Right cardiac atrium (tissue), 5 donors: ENCODE measurements at regions not wholly inside any gene's neighbourhood (a gene's known extent, or its start where the extent isn't known, plus 50 kb on each side); places are given as distances from the start of the nearest gene placed in this dataset.
"Not testable (repeated sequence)": the region's sequence is repeated elsewhere in the genome, so short reads cannot be mapped to it uniquely, and the experiment has no call there.

Experiments used
- ATAC-seq, 2 donors: fragments of 200-7000 bp; cut with Tn5 transposase; one replicate each; pipeline versions ENCODE4 v1.8.0 to v1.9.1; 2020; ENCODE audit warnings: moderate library complexity in 2 of 2, mild to moderate bottlenecking in 1 of 2
- DNase-seq, 3 donors: peaks; one replicate each; pipeline ENCODE4 v3.0.0-alpha.2; 2020
- H3K27ac ChIP-seq: one replicate; pipeline ENCODE4 v1.5.1; 2013; ENCODE audit warnings: mild to moderate bottlenecking, low read length, control low read depth, moderate library complexity
- H3K27me3 ChIP-seq: one replicate; pipeline ENCODE4 v1.6.1; 2013; ENCODE audit not compliant: control insufficient read depth, insufficient read depth
- H3K4me1 ChIP-seq: one replicate; pipeline ENCODE4 v1.6.1; 2013; ENCODE audit warnings: low read length; ENCODE audit not compliant: control insufficient read depth, insufficient read depth
- H3K4me3 ChIP-seq: one replicate; pipeline ENCODE4 v1.5.1; 2013; ENCODE audit warnings: low read length, control low read depth
- H3K9me3 ChIP-seq: one replicate; pipeline ENCODE4 v1.6.1; 2013; ENCODE audit warnings: low read length; ENCODE audit not compliant: control insufficient read depth
- WGBS: extraction: QIAGEN DNeasy Blood & Tissue Kit; methylation state at CpG from one replicate; pipeline ENCODE4 v1.1.7; 2013; 5-methylcytosine and 5-hydroxymethylcytosine counted together
- intact Hi-C, 4 donors: fragments of 100-400 bp; cut with DNase I; formaldehyde crosslinking; loops; one replicate each; pipeline versions ENCODE4 v1.11.0 to v1.14.0; 2022 to 2023
- donor health status: healthy with polysubstance abuse.
- donor health status: DM: no; HTN: yes; CAD: no.
- donor health status: DM: no; HTN: no; CAD: no.
- donor health status: DM: no; HTN: yes; CAD: no; lungs with severe emphysema.
- donor health status: DM: yes; HTN: yes; CAD: no.

- 32% methylated on average over 2 of the region's 2 CpGs for WGBS
- H3K27me3 ChIP-seq = no peaks in the 10 kb centered on the region
- intact Hi-C loops = no loop called here
- no peak overlapping the region for H3K4me3 ChIP-seq
- H3K4me1 ChIP-seq = no peaks in the 10 kb centered on the region
- no peak for DNase-seq
- no peak for ATAC-seq
- H3K27ac ChIP-seq = no peak overlapping the region
- H3K9me3 ChIP-seq = no peaks in the 10 kb centered on the region
Measured at GRCh38 chr1:177423090-177423489, 252.3 kb downstream of the BRINP2 start.

DNA sequence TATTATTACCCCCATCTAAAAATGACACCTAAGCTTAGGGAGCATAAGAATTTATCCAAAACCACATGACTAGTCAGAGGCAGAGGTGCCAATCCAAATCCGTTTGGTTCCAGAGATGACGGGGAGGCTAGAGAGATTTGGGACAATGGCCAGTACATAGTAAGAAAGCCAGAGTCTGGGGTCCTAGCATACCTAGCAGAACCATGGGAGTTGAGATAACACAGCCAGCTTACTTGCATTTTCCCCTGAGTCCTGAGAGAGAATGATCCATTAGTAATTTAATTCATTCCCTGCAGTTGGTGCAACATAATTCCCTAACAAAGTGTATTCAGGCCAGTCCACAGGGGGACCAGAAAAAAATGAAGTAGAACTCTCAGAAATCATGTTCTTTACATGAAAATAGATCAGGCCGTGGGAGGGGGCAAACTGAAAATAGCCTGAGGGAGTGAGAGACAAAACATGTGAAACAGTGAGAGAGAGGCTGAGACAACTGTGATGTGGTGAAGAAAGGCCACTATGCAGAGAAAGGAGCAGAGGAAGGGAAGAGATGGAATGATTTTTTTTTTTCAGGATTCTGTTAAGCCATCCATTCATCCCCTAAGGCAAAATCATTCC, 243.3 kb downstream of the BRINP2 start:
- Histone ChIP-seq H3K9me3 (no peaks in the 10 kb centered on the region), H3K4me1 (no peaks in the 10 kb centered on the region), H3K4me3 (no peak overlapping the region), H3K27ac (no peak overlapping the region), H3K27me3 (no peaks in the 10 kb centered on the region)
- DNase-seq (no peak), ATAC-seq (no peak)
- WGBS = 40% methylated on average over 3 of the region's 3 CpGs
- intact Hi-C loops = loop anchor here in 1 of 4 donors (2.0 kb wide), 1 partner anchor 17 kb away; no protein-coding TSS in a partner anchor

GRCh38 chr1:177411381-177411780, 240.6 kb downstream of the BRINP2 start:
- Histone ChIP-seq H3K27ac (no peak overlapping the region), H3K4me3 (no peak overlapping the region), H3K4me1 (no peaks in the 10 kb centered on the region), H3K27me3 (no peaks in the 10 kb centered on the region), H3K9me3 (no peaks in the 10 kb centered on the region)
- WGBS = 54% methylated on average over 3 of the region's 3 CpGs
- DNase-seq (no peak), ATAC-seq (no peak)
- intact Hi-C loops = no loop called here

- Histone ChIP-seq H3K4me1 (no peaks in the 10 kb centered on the region), H3K27ac (no peak overlapping the region), H3K4me3 (no peak overlapping the region), H3K9me3 (no peaks in the 10 kb centered on the region), H3K27me3 (no peaks in the 10 kb centered on the region)
- 58% methylated on average over 5 of the region's 5 CpGs for WGBS
- ATAC-seq = no peak
- DNase-seq = no peak
- intact Hi-C loops = no loop called here
Measured at GRCh38 chr1:177410179-177410766, 239.5 kb downstream of the BRINP2 start.

DNA sequence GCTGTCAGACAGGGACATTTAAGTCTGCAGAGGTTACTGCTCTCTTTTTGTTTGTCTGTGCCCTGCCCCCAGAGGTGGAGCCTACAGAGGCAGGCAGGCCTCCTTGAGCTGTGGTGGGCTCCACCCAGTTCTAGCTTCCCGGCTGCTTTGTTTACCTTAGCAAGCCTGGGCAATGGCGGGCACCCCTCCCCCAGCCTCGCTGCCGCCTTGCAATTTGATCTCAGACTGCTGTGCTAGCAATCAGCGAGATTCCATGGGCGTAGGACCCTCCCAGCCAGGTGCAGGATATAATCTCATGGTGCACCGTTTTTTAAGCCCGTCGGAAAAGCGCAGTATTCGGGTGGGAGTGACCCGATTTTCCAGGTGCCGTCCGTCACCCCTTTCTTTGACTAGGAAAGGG, 235.6 kb downstream of the BRINP2 start:
- ATAC-seq, DNase-seq, H3K9me3 ChIP-seq, H3K27ac ChIP-seq, H3K27me3 ChIP-seq, intact Hi-C loops, H3K4me1 ChIP-seq, H3K4me3 ChIP-seq: not testable (repeated sequence)
- WGBS = 81% methylated on average over 14 of the region's 14 CpGs

- Histone ChIP-seq H3K27me3 (no peaks in the 10 kb centered on the region), H3K9me3 (peaks cover 2% of the 10 kb centered on the region), H3K27ac (no peak overlapping the region), H3K4me3 (no peak overlapping the region), H3K4me1 (no peaks in the 10 kb centered on the region)
- DNase-seq (no peak), ATAC-seq (no peak)
- WGBS = 81% methylated on average over 3 of the region's 3 CpGs
- intact Hi-C loops = no loop called here
Measured at GRCh38 chr1:177392336-177392735, 221.6 kb downstream of the BRINP2 start.

- Histone ChIP-seq H3K9me3 (peaks cover 2% of the 10 kb centered on the region), H3K27ac (no peak overlapping the region), H3K4me1 (no peaks in the 10 kb centered on the region), H3K27me3 (no peaks in the 10 kb centered on the region), H3K4me3 (no peak overlapping the region)
- WGBS = 74% methylated on average over 5 of the region's 5 CpGs
- no peak for DNase-seq
- intact Hi-C loops = no loop called here
- ATAC-seq = no peak
Measured at GRCh38 chr1:177385760-177386698, 215.3 kb downstream of the BRINP2 start.

GRCh38 chr1:177384461-177384860, 213.7 kb downstream of the BRINP2 start:
- Histone ChIP-seq H3K9me3 (no peaks in the 10 kb centered on the region), H3K4me3 (no peak overlapping the region), H3K27ac (no peak overlapping the region), H3K27me3 (no peaks in the 10 kb centered on the region), H3K4me1 (no peaks in the 10 kb centered on the region)
- WGBS = 66% methylated on average over 3 of the region's 3 CpGs
- ATAC-seq = no peak
- intact Hi-C loops = no loop called here
- DNase-seq = no peak

GRCh38 chr1:177383715-177384114, 213.0 kb downstream of the BRINP2 start:
- Histone ChIP-seq H3K27me3 (no peaks in the 10 kb centered on the region), H3K4me3 (no peak overlapping the region), H3K4me1 (no peaks in the 10 kb centered on the region), H3K9me3 (no peaks in the 10 kb centered on the region), H3K27ac (no peak overlapping the region)
- no peak for DNase-seq
- 78% methylated on average over 1 of the region's 1 CpG for WGBS
- intact Hi-C loops = no loop called here
- ATAC-seq = no peak

DNA sequence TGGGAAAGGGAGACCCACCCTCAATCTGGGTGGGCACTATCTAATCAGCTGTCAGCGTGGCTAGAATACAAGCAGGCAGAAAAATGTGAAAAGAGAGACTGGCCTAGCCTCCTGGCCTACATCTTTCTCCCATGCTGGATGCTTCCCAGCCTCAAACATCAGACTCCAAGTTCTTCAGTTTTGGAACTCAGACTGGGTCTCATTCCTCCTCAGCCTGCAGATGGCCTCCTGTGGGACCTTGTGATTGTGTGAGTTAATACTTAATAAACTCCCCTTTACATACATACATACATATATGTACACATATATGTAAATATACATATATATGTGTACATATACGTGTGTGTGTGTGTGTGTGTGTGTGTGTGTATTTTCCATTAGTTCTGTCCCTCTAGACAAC, 207.1 kb downstream of the BRINP2 start:
- Histone ChIP-seq H3K4me3 (no peak overlapping the region), H3K27ac (no peak overlapping the region), H3K9me3 (no peaks in the 10 kb centered on the region), H3K27me3 (no peaks in the 10 kb centered on the region), H3K4me1 (no peaks in the 10 kb centered on the region)
- ATAC-seq = no peak
- 55% methylated on average over 2 of the region's 2 CpGs for WGBS
- no peak for DNase-seq
- intact Hi-C loops = no loop called here

DNA sequence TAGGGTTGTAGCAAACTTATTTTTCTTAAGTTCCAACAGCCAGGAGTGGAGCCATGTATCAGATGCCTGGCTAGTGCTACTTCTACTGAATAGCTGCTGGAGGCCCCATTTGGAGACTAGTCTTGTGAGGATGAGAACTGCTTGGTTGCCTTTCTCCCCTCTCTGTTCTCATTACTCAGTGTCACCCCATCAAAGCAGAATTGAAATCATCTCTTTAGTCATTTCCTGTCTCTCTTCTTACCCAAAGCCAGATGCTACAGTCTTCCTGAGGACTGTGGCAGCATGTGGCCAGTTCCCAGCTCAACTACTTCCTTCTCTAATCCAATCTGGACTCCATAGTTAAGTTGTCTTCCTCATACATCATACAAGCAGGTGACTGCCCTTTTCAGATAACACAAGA, 197.5 kb downstream of the BRINP2 start:
- H3K4me1 ChIP-seq = no peaks in the 10 kb centered on the region
- H3K9me3 ChIP-seq = no peaks in the 10 kb centered on the region
- H3K27ac ChIP-seq = no peak overlapping the region
- ATAC-seq = no peak
- no peak overlapping the region for H3K4me3 ChIP-seq
- intact Hi-C loops = no loop called here
- DNase-seq = no peak
- H3K27me3 ChIP-seq = peaks cover 2% of the 10 kb centered on the region
